Lower lobe of right lung (tissue), 2 donors: ENCODE measurements at regions not wholly inside any gene's neighbourhood (a gene's known extent, or its start where the extent isn't known, plus 50 kb on each side); places are given as distances from the start of the nearest gene placed in this dataset.

Experiments
- ATAC-seq, 2 donors: fragments of 200-7000 bp; cut with Tn5 transposase; one replicate each; pipeline ENCODE4 v1.9.1; 2020 to 2022; ENCODE audit warnings: mild to moderate bottlenecking in 2 of 2, moderate library complexity in 2 of 2
- DNase-seq: peaks from one replicate; pipeline ENCODE4 v3.0.0-alpha.2; 2020
- H3K27ac ChIP-seq: fragments of 200-600 bp; one replicate; pipeline ENCODE4 v1.8.0; 2022
- H3K27me3 ChIP-seq: fragments of 200-600 bp; one replicate; pipeline ENCODE4 v1.8.0; 2022; ENCODE audit warnings: low read depth
- H3K36me3 ChIP-seq: fragments of 200-600 bp; one replicate; pipeline ENCODE4 v1.8.0; 2022; ENCODE audit warnings: mild to moderate bottlenecking
- H3K4me1 ChIP-seq: fragments of 200-600 bp; one replicate; pipeline ENCODE4 v1.8.0; 2022
- H3K4me3 ChIP-seq: fragments of 200-600 bp; one replicate; pipeline ENCODE4 v1.8.0; 2022; ENCODE audit warnings: mild to moderate bottlenecking
- H3K9me3 ChIP-seq: fragments of 200-600 bp; one replicate; pipeline ENCODE4 v1.8.0; 2022
- intact Hi-C: fragments of 100-400 bp; cut with DNase I; formaldehyde crosslinking; loops from one replicate; pipeline ENCODE4 v1.11.0; 2022
- TF ChIP-seq, protein P1 (sequence below): fragments of 200-600 bp; IDR thresholded peaks from one replicate; pipeline ENCODE4 v1.8.0; 2022; ENCODE audit warnings: antibody characterized with exemption, mild to moderate bottlenecking
- donor health status: DM: no; HTN: yes; CAD: no; lungs with severe emphysema.

- Histone ChIP-seq H3K36me3 (no peaks in the 10 kb centered on the region), H3K27ac (no peak overlapping the region), H3K4me3 (no peak overlapping the region), H3K4me1 (no peaks in the 10 kb centered on the region), H3K9me3 (no peaks in the 10 kb centered on the region), H3K27me3 (no peaks in the 10 kb centered on the region)
- DNase-seq = no peak
- TF ChIP-seq, protein P1, sequence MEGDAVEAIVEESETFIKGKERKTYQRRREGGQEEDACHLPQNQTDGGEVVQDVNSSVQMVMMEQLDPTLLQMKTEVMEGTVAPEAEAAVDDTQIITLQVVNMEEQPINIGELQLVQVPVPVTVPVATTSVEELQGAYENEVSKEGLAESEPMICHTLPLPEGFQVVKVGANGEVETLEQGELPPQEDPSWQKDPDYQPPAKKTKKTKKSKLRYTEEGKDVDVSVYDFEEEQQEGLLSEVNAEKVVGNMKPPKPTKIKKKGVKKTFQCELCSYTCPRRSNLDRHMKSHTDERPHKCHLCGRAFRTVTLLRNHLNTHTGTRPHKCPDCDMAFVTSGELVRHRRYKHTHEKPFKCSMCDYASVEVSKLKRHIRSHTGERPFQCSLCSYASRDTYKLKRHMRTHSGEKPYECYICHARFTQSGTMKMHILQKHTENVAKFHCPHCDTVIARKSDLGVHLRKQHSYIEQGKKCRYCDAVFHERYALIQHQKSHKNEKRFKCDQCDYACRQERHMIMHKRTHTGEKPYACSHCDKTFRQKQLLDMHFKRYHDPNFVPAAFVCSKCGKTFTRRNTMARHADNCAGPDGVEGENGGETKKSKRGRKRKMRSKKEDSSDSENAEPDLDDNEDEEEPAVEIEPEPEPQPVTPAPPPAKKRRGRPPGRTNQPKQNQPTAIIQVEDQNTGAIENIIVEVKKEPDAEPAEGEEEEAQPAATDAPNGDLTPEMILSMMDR = no peak
- ATAC-seq = no peak
- intact Hi-C loops = no loop called here
Measured at GRCh38 chr7:110604885-110605284, 486.0 kb upstream of the LRRN3 start.

GRCh38 chr7:110607050-110607857, 483.7 kb upstream of the LRRN3 start:
- no peaks in the 10 kb centered on the region for H3K36me3 ChIP-seq
- DNase-seq (no peak), ATAC-seq (no peak)
- no peaks in the 10 kb centered on the region for H3K27me3 ChIP-seq
- H3K27ac ChIP-seq = no peak overlapping the region
- H3K9me3 ChIP-seq = no peaks in the 10 kb centered on the region
- intact Hi-C loops = no loop called here
- H3K4me1 ChIP-seq = no peaks in the 10 kb centered on the region
- H3K4me3 ChIP-seq = no peak overlapping the region
- TF ChIP-seq, protein P1 = no peak

GRCh38 chr7:110609336-110609735, 481.6 kb upstream of the LRRN3 start:
- Histone ChIP-seq H3K9me3 (no peaks in the 10 kb centered on the region), H3K4me1 (no peaks in the 10 kb centered on the region), H3K27ac (no peak overlapping the region), H3K36me3 (no peaks in the 10 kb centered on the region), H3K4me3 (no peak overlapping the region), H3K27me3 (no peaks in the 10 kb centered on the region)
- DNase-seq = no peak
- TF ChIP-seq, protein P1 = no peak
- intact Hi-C loops = no loop called here
- no peak for ATAC-seq

GRCh38 chr7:110612680-110613079, 478.2 kb upstream of the LRRN3 start:
- peaks cover 7% of the 10 kb centered on the region for H3K9me3 ChIP-seq
- ATAC-seq (no peak), DNase-seq (no peak)
- TF ChIP-seq, protein P1 = no peak
- H3K27me3 ChIP-seq = no peaks in the 10 kb centered on the region
- intact Hi-C loops = no loop called here
- no peaks in the 10 kb centered on the region for H3K36me3 ChIP-seq
- H3K4me1 ChIP-seq = no peaks in the 10 kb centered on the region
- no peak overlapping the region for H3K4me3 ChIP-seq
- no peak overlapping the region for H3K27ac ChIP-seq
